ENCODE measurements at regions not wholly inside any gene's neighbourhood (a gene's known extent, or its start where the extent isn't known, plus 50 kb on each side); places are given as distances from the start of the nearest gene placed in this dataset.

- CTCF ChIA-PET = no interaction called here
- WGBS (ENCODE audit: insufficient coverage) = 96% methylated on average over 3 of the region's 3 CpGs
- H3K4me1 ChIP-seq (ENCODE audit: control extremely low read depth in 1 of 4, control insufficient read depth in 4 of 4, insufficient read depth in 4 of 4, low read length in 3 of 4) = no peaks in the 10 kb centered on the region
- H3K27ac ChIP-seq (ENCODE audit: insufficient read depth in 1 of 2, low read depth in 1 of 2, low read length in 2 of 2, poor library complexity in 1 of 2, severe bottlenecking in 2 of 2) = no peak overlapping the region
- no peak for DNase-seq
- POLR2A ChIA-PET = no interaction called here
- no peaks in the 10 kb centered on the region for H3K36me3 ChIP-seq (ENCODE audit: control insufficient read depth in 4 of 4, insufficient read depth in 4 of 4, low read length in 3 of 4)
- no peaks in the 10 kb centered on the region for H3K27me3 ChIP-seq (replicated peaks in 2 of 5; ENCODE audit: control insufficient read depth in 4 of 5, insufficient read depth in 5 of 5, low read length in 4 of 5)
- no peaks in the 10 kb centered on the region for H3K9me3 ChIP-seq (ENCODE audit: control extremely low read depth in 1 of 5, control insufficient read depth in 4 of 5, insufficient read depth in 2 of 5, low read depth in 1 of 5, low read length in 4 of 5)
- no peak overlapping the region for H3K4me3 ChIP-seq (ENCODE audit: control insufficient read depth in 1 of 7, extremely low read depth in 1 of 7, insufficient read depth in 4 of 7, low read depth in 2 of 7, low read length in 6 of 7)
Measured at GRCh38 chr17:52709724-52710123, 551.2 kb upstream of the CA10 start.

DNA sequence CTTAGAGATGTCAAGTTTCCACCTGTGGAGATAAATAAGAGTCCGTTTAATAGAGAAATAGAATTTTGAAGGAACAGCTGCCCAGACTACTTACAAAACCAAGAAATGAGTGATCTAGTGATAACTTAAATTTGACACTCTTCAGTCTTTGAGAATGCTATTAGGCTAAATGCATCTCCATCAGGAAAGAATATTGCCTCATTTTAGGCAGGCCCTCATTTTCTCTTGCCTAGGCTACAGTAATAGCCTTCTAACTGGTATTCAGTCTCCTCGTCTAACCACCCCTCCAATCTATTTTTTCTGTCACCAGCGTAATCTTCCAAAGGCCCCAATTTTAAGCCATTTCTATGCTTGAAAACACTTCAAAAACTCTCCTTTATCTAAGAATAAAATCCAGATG, 537.8 kb upstream of the CA10 start:
- CTCF ChIA-PET = no interaction called here
- 95% methylated on average over 2 of the region's 3 CpGs for WGBS (ENCODE audit: insufficient coverage)
- no peaks in the 10 kb centered on the region for H3K9me3 ChIP-seq (ENCODE audit: control extremely low read depth in 1 of 5, control insufficient read depth in 4 of 5, insufficient read depth in 2 of 5, low read depth in 1 of 5, low read length in 4 of 5)
- no peaks in the 10 kb centered on the region for H3K4me1 ChIP-seq (ENCODE audit: control extremely low read depth in 1 of 4, control insufficient read depth in 4 of 4, insufficient read depth in 4 of 4, low read length in 3 of 4)
- H3K36me3 ChIP-seq (ENCODE audit: control insufficient read depth in 4 of 4, insufficient read depth in 4 of 4, low read length in 3 of 4) = no peaks in the 10 kb centered on the region
- DNase-seq = no peak
- H3K27ac ChIP-seq (ENCODE audit: insufficient read depth in 1 of 2, low read depth in 1 of 2, low read length in 2 of 2, poor library complexity in 1 of 2, severe bottlenecking in 2 of 2) = no peak overlapping the region
- H3K4me3 ChIP-seq (ENCODE audit: control insufficient read depth in 1 of 7, extremely low read depth in 1 of 7, insufficient read depth in 4 of 7, low read depth in 2 of 7, low read length in 6 of 7) = no peak overlapping the region
- POLR2A ChIA-PET = no interaction called here
- H3K27me3 ChIP-seq (replicated peaks in 2 of 5; ENCODE audit: control insufficient read depth in 4 of 5, insufficient read depth in 5 of 5, low read length in 4 of 5) = no peaks in the 10 kb centered on the region

- no peak for DNase-seq
- Histone ChIP-seq H3K4me3 (ENCODE audit: control insufficient read depth in 1 of 7, extremely low read depth in 1 of 7, insufficient read depth in 4 of 7, low read depth in 2 of 7, low read length in 6 of 7) (no peak overlapping the region), H3K36me3 (ENCODE audit: control insufficient read depth in 4 of 4, insufficient read depth in 4 of 4, low read length in 3 of 4) (no peaks in the 10 kb centered on the region), H3K4me1 (ENCODE audit: control extremely low read depth in 1 of 4, control insufficient read depth in 4 of 4, insufficient read depth in 4 of 4, low read length in 3 of 4) (no peaks in the 10 kb centered on the region), H3K27ac (ENCODE audit: insufficient read depth in 1 of 2, low read depth in 1 of 2, low read length in 2 of 2, poor library complexity in 1 of 2, severe bottlenecking in 2 of 2) (no peak overlapping the region), H3K9me3 (ENCODE audit: control extremely low read depth in 1 of 5, control insufficient read depth in 4 of 5, insufficient read depth in 2 of 5, low read depth in 1 of 5, low read length in 4 of 5) (no peaks in the 10 kb centered on the region), H3K27me3 (replicated peaks in 2 of 5; ENCODE audit: control insufficient read depth in 4 of 5, insufficient read depth in 5 of 5, low read length in 4 of 5) (no peaks in the 10 kb centered on the region)
- ChIA-PET CTCF (no interaction called here), POLR2A (no interaction called here)
Measured at GRCh38 chr17:52686140-52686539, 527.6 kb upstream of the CA10 start.

GRCh38 chr17:52681480-52681879, 523.0 kb upstream of the CA10 start:
- no peaks in the 10 kb centered on the region for H3K36me3 ChIP-seq (ENCODE audit: control insufficient read depth in 4 of 4, insufficient read depth in 4 of 4, low read length in 3 of 4)
- CTCF ChIA-PET = no interaction called here
- POLR2A ChIA-PET = no interaction called here
- peaks cover 0 to 5% (median 0%) of the 10 kb centered on the region in 5 experiments for H3K9me3 ChIP-seq (ENCODE audit: control extremely low read depth in 1 of 5, control insufficient read depth in 4 of 5, insufficient read depth in 2 of 5, low read depth in 1 of 5, low read length in 4 of 5)
- DNase-seq = no peak
- no peaks in the 10 kb centered on the region for H3K4me1 ChIP-seq (ENCODE audit: control extremely low read depth in 1 of 4, control insufficient read depth in 4 of 4, insufficient read depth in 4 of 4, low read length in 3 of 4)
- no peak overlapping the region for H3K27ac ChIP-seq (ENCODE audit: insufficient read depth in 1 of 2, low read depth in 1 of 2, low read length in 2 of 2, poor library complexity in 1 of 2, severe bottlenecking in 2 of 2)
- H3K4me3 ChIP-seq (ENCODE audit: control insufficient read depth in 1 of 7, extremely low read depth in 1 of 7, insufficient read depth in 4 of 7, low read depth in 2 of 7, low read length in 6 of 7) = no peak overlapping the region
- 38% methylated on average over 2 of the region's 2 CpGs for WGBS (ENCODE audit: insufficient coverage)
- no peaks in the 10 kb centered on the region for H3K27me3 ChIP-seq (replicated peaks in 2 of 5; ENCODE audit: control insufficient read depth in 4 of 5, insufficient read depth in 5 of 5, low read length in 4 of 5)

- CTCF ChIA-PET = no interaction called here
Measured at GRCh38 chr17:52678211-52678610, 519.7 kb upstream of the CA10 start.

GRCh38 chr17:52674686-52675085, 516.2 kb upstream of the CA10 start:
- H3K36me3 ChIP-seq (ENCODE audit: control insufficient read depth in 4 of 4, insufficient read depth in 4 of 4, low read length in 3 of 4) = no peaks in the 10 kb centered on the region
- no peaks in the 10 kb centered on the region for H3K27me3 ChIP-seq (replicated peaks in 2 of 5; ENCODE audit: control insufficient read depth in 4 of 5, insufficient read depth in 5 of 5, low read length in 4 of 5)
- no peak for DNase-seq
- POLR2A ChIA-PET = no interaction called here
- H3K4me1 ChIP-seq (ENCODE audit: control extremely low read depth in 1 of 4, control insufficient read depth in 4 of 4, insufficient read depth in 4 of 4, low read length in 3 of 4) = no peaks in the 10 kb centered on the region
- no peak overlapping the region for H3K4me3 ChIP-seq (ENCODE audit: control insufficient read depth in 1 of 7, extremely low read depth in 1 of 7, insufficient read depth in 4 of 7, low read depth in 2 of 7, low read length in 6 of 7)
- 50% methylated on average over 3 of the region's 4 CpGs for WGBS (ENCODE audit: insufficient coverage)
- CTCF ChIA-PET = no interaction called here
- peaks cover 0 to 5% (median 1%) of the 10 kb centered on the region in 5 experiments for H3K9me3 ChIP-seq (ENCODE audit: control extremely low read depth in 1 of 5, control insufficient read depth in 4 of 5, insufficient read depth in 2 of 5, low read depth in 1 of 5, low read length in 4 of 5)
- H3K27ac ChIP-seq (ENCODE audit: insufficient read depth in 1 of 2, low read depth in 1 of 2, low read length in 2 of 2, poor library complexity in 1 of 2, severe bottlenecking in 2 of 2) = no peak overlapping the region

More at GRCh38 chr17:52678211-52678610, 519.7 kb upstream of the CA10 start:
- POLR2A ChIA-PET = no interaction called here
- WGBS (ENCODE audit: insufficient coverage) = 100% methylated on average over 1 of the region's 1 CpG
- Histone ChIP-seq H3K4me1 (ENCODE audit: control extremely low read depth in 1 of 4, control insufficient read depth in 4 of 4, insufficient read depth in 4 of 4, low read length in 3 of 4) (no peaks in the 10 kb centered on the region), H3K27ac (ENCODE audit: insufficient read depth in 1 of 2, low read depth in 1 of 2, low read length in 2 of 2, poor library complexity in 1 of 2, severe bottlenecking in 2 of 2) (no peak overlapping the region), H3K36me3 (ENCODE audit: control insufficient read depth in 4 of 4, insufficient read depth in 4 of 4, low read length in 3 of 4) (no peaks in the 10 kb centered on the region), H3K4me3 (ENCODE audit: control insufficient read depth in 1 of 7, extremely low read depth in 1 of 7, insufficient read depth in 4 of 7, low read depth in 2 of 7, low read length in 6 of 7) (no peak overlapping the region), H3K9me3 (ENCODE audit: control extremely low read depth in 1 of 5, control insufficient read depth in 4 of 5, insufficient read depth in 2 of 5, low read depth in 1 of 5, low read length in 4 of 5) (peaks cover 0 to 5% (median 0%) of the 10 kb centered on the region in 5 experiments), H3K27me3 (replicated peaks in 2 of 5; ENCODE audit: control insufficient read depth in 4 of 5, insufficient read depth in 5 of 5, low read length in 4 of 5) (no peaks in the 10 kb centered on the region)
- DNase-seq = no peak

DNA sequence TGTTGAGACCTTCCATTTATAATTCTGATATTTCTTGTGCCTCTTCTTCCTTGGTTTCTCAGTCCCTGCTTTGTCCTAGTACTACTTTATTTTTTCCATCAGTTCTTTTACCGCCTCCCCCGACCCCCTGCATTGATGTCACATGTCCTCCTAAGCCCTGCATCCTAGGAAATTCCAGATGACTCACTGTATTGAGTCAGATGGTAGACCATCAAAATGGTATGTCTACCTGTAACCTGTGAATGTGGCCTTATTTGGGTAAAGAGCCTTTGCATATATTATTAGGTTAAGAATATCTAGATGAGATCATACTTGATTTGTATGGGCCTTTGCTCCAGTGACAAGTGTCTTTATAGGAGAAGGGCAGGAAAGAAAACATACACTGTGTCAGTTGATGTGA, 515.3 kb upstream of the CA10 start:
- CTCF ChIA-PET = no interaction called here
- no peak for DNase-seq
- H3K27me3 ChIP-seq (replicated peaks in 2 of 5; ENCODE audit: control insufficient read depth in 4 of 5, insufficient read depth in 5 of 5, low read length in 4 of 5) = no peaks in the 10 kb centered on the region
- 94% methylated on average over 2 of the region's 2 CpGs for WGBS (ENCODE audit: insufficient coverage)
- H3K4me1 ChIP-seq (ENCODE audit: control extremely low read depth in 1 of 4, control insufficient read depth in 4 of 4, insufficient read depth in 4 of 4, low read length in 3 of 4) = no peaks in the 10 kb centered on the region
- POLR2A ChIA-PET = no interaction called here
- no peaks in the 10 kb centered on the region for H3K36me3 ChIP-seq (ENCODE audit: control insufficient read depth in 4 of 4, insufficient read depth in 4 of 4, low read length in 3 of 4)
- H3K9me3 ChIP-seq (ENCODE audit: control extremely low read depth in 1 of 5, control insufficient read depth in 4 of 5, insufficient read depth in 2 of 5, low read depth in 1 of 5, low read length in 4 of 5) = peaks cover 0 to 5% (median 1%) of the 10 kb centered on the region in 5 experiments
- H3K27ac ChIP-seq (ENCODE audit: insufficient read depth in 1 of 2, low read depth in 1 of 2, low read length in 2 of 2, poor library complexity in 1 of 2, severe bottlenecking in 2 of 2) = no peak overlapping the region
- H3K4me3 ChIP-seq (ENCODE audit: control insufficient read depth in 1 of 7, extremely low read depth in 1 of 7, insufficient read depth in 4 of 7, low read depth in 2 of 7, low read length in 6 of 7) = no peak overlapping the region
